HCT116 (cell line): ENCODE measurements at regions not wholly inside any gene's neighbourhood (a gene's known extent, or its start where the extent isn't known, plus 50 kb on each side); places are given as distances from the start of the nearest gene placed in this dataset.

Experiments used
- ATAC-seq: fragments of 200-7000 bp; cut with Tn5 transposase; 2 replicates; pipeline ENCODE4 v1.9.1; 2020; ENCODE audit warnings: mild to moderate bottlenecking, moderate library complexity
- BruUV-seq: library from RNA; stranded (reverse); fragments of 400-500 nt; replicated peaks from 2 replicates; lab custom pipeline; 2021; lab: Mats Ljungman, UMichigan
- CTCF ChIA-PET: fragments of 300-600 bp; sonication (Branson Sonifier 250); formaldehyde crosslinking; loops from one replicate; lab custom pipeline; 2021; ENCODE audit warnings: antibody characterized with exemption; lab: Charles Lee
- POLR2A ChIA-PET: fragments of 300-600, 350-600 bp; sonication (Branson Sonifier 250); formaldehyde crosslinking; loops from one replicate; lab custom pipeline; 2021; ENCODE audit warnings: antibody characterized with exemption; lab: Charles Lee
- RAD21 ChIA-PET, 2 experiments: fragments of 300-600 bp; sonication (Branson Sonifier 250); formaldehyde crosslinking; loops; one replicate each; lab custom pipeline; 2023; ENCODE audit warnings: low total read pairs in 2 of 2; ENCODE audit not compliant: uncharacterized antibody in 2 of 2, unreplicated experiment in 2 of 2, low non-redundant PET in 1 of 2; lab: Charles Lee
- DNase-seq: peaks from one replicate; pipeline ENCODE4 v3.0.0-alpha.2; 2010; ENCODE audit warnings: low read depth, low spot score
- H2AFZ ChIP-seq: fragments of 200-600 bp; shearing (Covaris generic), sonication (generic); 2 replicates; pipeline ENCODE4 v1.6.1; 2017; ENCODE audit warnings: low read depth, mixed run types, mixed read lengths, antibody characterized with exemption, low read length; ENCODE audit not compliant: poor library complexity, severe bottlenecking
- H3K27ac ChIP-seq: 2 replicates; pipeline ENCODE4 v1.5.1; 2012; ENCODE audit warnings: low read depth, low read length
- H3K27me3 ChIP-seq: fragments of 200-600 bp; sonication (generic); 2 replicates; pipeline ENCODE4 v1.6.1; 2016; ENCODE audit warnings: mixed run types, low read length, mixed read lengths; ENCODE audit not compliant: insufficient read depth
- H3K36me3 ChIP-seq, 2 experiments: fragments of 200-500 bp in 1 of 2; fragments of 200-600 bp in 1 of 2; sonication (Bioruptor generic) in 1 of 2; sonication (generic) in 1 of 2; 2 replicates each; pipeline versions ENCODE4 v1.5.1 to v1.6.1; 2014 to 2016; ENCODE audit warnings: low read length in 2 of 2, inconsistent platforms in 1 of 2, mixed read lengths in 1 of 2, mixed run types in 1 of 2; ENCODE audit not compliant: insufficient read depth in 2 of 2, control insufficient read depth in 1 of 2
- H3K4me1 ChIP-seq, 2 experiments: fragments of 200-600 bp in 1 of 2; sonication (generic) in 1 of 2; 2 replicates each; pipeline versions ENCODE4 v1.5.1 to v1.6.1; 2012 to 2017; ENCODE audit warnings: low read length in 2 of 2, inconsistent platforms in 1 of 2, mild to moderate bottlenecking in 1 of 2, mixed read lengths in 1 of 2, mixed run types in 1 of 2, moderate library complexity in 1 of 2; ENCODE audit not compliant: insufficient read depth in 2 of 2, control insufficient read depth in 1 of 2
- H3K4me2 ChIP-seq: fragments of 200-600 bp; sonication (generic); 2 replicates; pipeline ENCODE4 v1.6.1; 2017; ENCODE audit warnings: mixed run types, low read length, mixed read lengths
- H3K4me3 ChIP-seq, 2 experiments: fragments of 200-600 bp in 1 of 2; sonication (generic) in 1 of 2; replicated peaks in 1 of 2; 2 replicates each; pipeline ENCODE4 v1.5.1; 2011 to 2016; ENCODE audit warnings: low read length in 2 of 2, control low read depth in 1 of 2, low read depth in 1 of 2, mild to moderate bottlenecking in 1 of 2, mixed read lengths in 1 of 2, mixed run types in 1 of 2
- H3K79me2 ChIP-seq: fragments of 200-600 bp; sonication (generic); 2 replicates; pipeline ENCODE4 v1.6.1; 2017; ENCODE audit warnings: mild to moderate bottlenecking, mixed run types, low read length, moderate library complexity, mixed read lengths; ENCODE audit not compliant: insufficient read depth
- H3K9ac ChIP-seq: fragments of 200-600 bp; sonication (generic); 2 replicates; pipeline ENCODE4 v1.6.1; 2016; ENCODE audit warnings: low read length, mixed read lengths
- H3K9me2 ChIP-seq: fragments of 200-600 bp; sonication (generic), shearing (Covaris generic); 2 replicates; pipeline ENCODE4 v1.6.1; 2017; ENCODE audit warnings: mixed run types, mild to moderate bottlenecking, moderate library complexity; ENCODE audit not compliant: insufficient read depth
- H3K9me3 ChIP-seq, 2 experiments: fragments of 200-500 bp in 1 of 2; fragments of 200-600 bp in 1 of 2; sonication (Bioruptor generic) in 1 of 2; sonication (generic) in 1 of 2; 2 replicates each; pipeline ENCODE4 v1.6.1; 2014 to 2017; ENCODE audit warnings: low read length in 2 of 2, mixed read lengths in 2 of 2, inconsistent platforms in 1 of 2, low read depth in 1 of 2, mild to moderate bottlenecking in 1 of 2, mixed run types in 1 of 2, moderate library complexity in 1 of 2; ENCODE audit not compliant: control insufficient read depth in 1 of 2, insufficient read depth in 1 of 2
- H4K20me1 ChIP-seq: fragments of 200-600 bp; sonication (generic), shearing (Covaris generic); 2 replicates; pipeline ENCODE4 v1.6.1; 2017; ENCODE audit warnings: mixed run types, mild to moderate bottlenecking, moderate library complexity; ENCODE audit not compliant: insufficient read depth
- CBX3 ChIP-seq: IDR thresholded peaks from 2 replicates; pipeline ENCODE4 v1.6.1; 2012; ENCODE audit warnings: low read depth
- CEBPB ChIP-seq: IDR thresholded peaks from 2 replicates; pipeline ENCODE4 v1.6.1; 2012; ENCODE audit warnings: low read depth
- ELF1 ChIP-seq: IDR thresholded peaks from 2 replicates; pipeline ENCODE4 v1.6.1; 2012; ENCODE audit warnings: low read depth, borderline replicate concordance
- EZH2 ChIP-seq: fragments of 200-600 bp; sonication (generic); IDR thresholded peaks from 2 replicates; pipeline ENCODE4 v1.6.1; 2017; ENCODE audit warnings: antibody characterized with exemption, mixed run types
- EZH2phosphoT487 ChIP-seq: fragments of 200-600 bp; IDR thresholded peaks from 2 replicates; pipeline ENCODE4 v1.6.1; 2018; ENCODE audit warnings: antibody characterized with exemption, borderline replicate concordance
- FOSL1 ChIP-seq: IDR thresholded peaks from 2 replicates; pipeline ENCODE4 v1.6.1; 2012; ENCODE audit warnings: low read depth
- RAD21 ChIP-seq: IDR thresholded peaks from 2 replicates; pipeline ENCODE4 v1.6.1; 2012; ENCODE audit warnings: low read depth, mild to moderate bottlenecking
- SIN3A ChIP-seq: IDR thresholded peaks from 2 replicates; pipeline ENCODE4 v1.6.1; 2012; ENCODE audit warnings: low read depth
- SRF ChIP-seq: IDR thresholded peaks from 2 replicates; pipeline ENCODE4 v1.6.1; 2012; ENCODE audit warnings: low read depth
- YY1 ChIP-seq: IDR thresholded peaks from 2 replicates; pipeline ENCODE4 v1.6.1; 2011; ENCODE audit warnings: low read length, low read depth, moderate library complexity, mild to moderate bottlenecking; ENCODE audit not compliant: insufficient replicate concordance; ENCODE audit errors: extremely low read depth
- ZNF274 ChIP-seq: fragments of 200-500 bp; sonication (Bioruptor generic); IDR thresholded peaks from 2 replicates; pipeline ENCODE4 v1.6.1; 2014; ENCODE audit warnings: mild to moderate bottlenecking, low read depth, low read length, inconsistent platforms
- intact Hi-C: fragments of 100-400 bp; cut with micrococcal nuclease; formaldehyde crosslinking; loops from 2 replicates; pipeline ENCODE4 v1.10.0; 2022
- TF ChIP-seq, protein P1 (sequence below), 3 experiments: fragments of 200-600 bp in 1 of 3; sonication (generic) in 1 of 3; IDR thresholded peaks in 2 of 3; conservative IDR thresholded peaks in 1 of 3; 2 replicates each; pipeline ENCODE4 v1.5.1; 2012 to 2017; ENCODE audit warnings: low read depth in 2 of 3, low read length in 2 of 3, antibody characterized with exemption in 1 of 3, borderline replicate concordance in 1 of 3, control low read depth in 1 of 3, mild to moderate bottlenecking in 1 of 3, mixed read lengths in 1 of 3, mixed run types in 1 of 3, moderate library complexity in 1 of 3; ENCODE audit not compliant: insufficient read depth in 1 of 3
- TF ChIP-seq, protein P2 (sequence below): IDR thresholded peaks from 2 replicates; pipeline ENCODE4 v1.6.1; 2012; ENCODE audit warnings: low read depth
- TF ChIP-seq, protein P3 (sequence below): IDR thresholded peaks from 2 replicates; pipeline ENCODE4 v1.6.1; 2011; ENCODE audit warnings: mild to moderate bottlenecking, low read length, moderate library complexity; ENCODE audit not compliant: insufficient replicate concordance; ENCODE audit errors: extremely low read depth

DNA sequence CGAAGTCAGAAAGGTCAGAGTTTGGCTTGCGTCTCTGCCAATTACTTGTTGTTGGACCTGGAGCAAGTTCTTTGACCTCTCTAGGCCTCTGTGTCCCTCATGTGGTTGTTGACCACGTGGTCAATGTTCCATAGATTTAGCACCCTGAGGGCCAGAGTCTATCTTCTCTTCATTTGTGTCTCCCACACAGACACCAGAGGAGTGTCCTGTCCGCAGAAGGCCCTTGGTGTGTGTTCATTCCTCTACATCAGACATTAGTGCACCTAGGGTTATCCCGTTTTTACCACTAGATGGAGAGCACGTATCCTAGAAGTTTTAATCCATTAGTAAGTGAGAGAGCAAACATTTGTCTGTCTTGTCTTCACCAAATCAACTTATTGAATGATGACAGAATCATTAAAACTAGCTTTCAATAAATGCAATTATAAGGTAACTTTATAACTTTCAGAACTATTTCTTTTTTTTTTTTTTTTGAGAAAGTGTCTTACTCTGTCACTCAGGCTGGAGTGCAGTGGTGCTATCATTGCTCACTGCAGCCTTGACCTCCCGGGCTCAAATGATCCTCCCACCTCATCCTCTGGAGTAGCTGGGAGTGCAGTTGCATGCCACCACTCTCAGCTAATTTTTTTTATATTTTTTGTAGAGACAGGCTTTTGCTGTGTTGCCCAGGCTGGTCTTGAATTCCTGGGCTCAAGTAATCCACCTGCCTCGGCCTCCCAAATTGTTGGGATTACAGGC is 122.5 kb upstream of the ANKRD1 start:
- ATAC-seq, result peak; percentile 90
- Histone ChIP-seq H3K4me3 (no peak overlapping the region), H2AFZ (no peak overlapping the region), H3K4me2 (no peak overlapping the region), H3K27ac (no peak overlapping the region), H3K9ac (no peak overlapping the region), H3K79me2 (no peaks in the 10 kb centered on the region), H4K20me1 (no peaks in the 10 kb centered on the region), H3K27me3 (no peaks in the 10 kb centered on the region), H3K36me3 (no peaks in the 10 kb centered on the region), H3K9me3 (no peaks in the 10 kb centered on the region), H3K4me1 (no peaks in the 10 kb centered on the region), H3K9me2 (no peaks in the 10 kb centered on the region)
- ChIA-PET RAD21 (interaction anchor here in 1 of 2 experiments (0.8 kb wide), 1 partner anchor 208 kb away, joined by 4 read pairs; no protein-coding TSS in a partner anchor), POLR2A (no interaction called here), CTCF (interaction anchor here (1.0 to 1.8 kb wide), 3 partner anchors 205 to 209 kb away, joined by 3 to 13 read pairs (median 3); no protein-coding TSS in a partner anchor)
- peak; percentile 21 for DNase-seq
- intact Hi-C loops, result loop anchor here (1.0 to 10.0 kb wide), 2 partner anchors 208 to 871 kb away; no protein-coding TSS in a partner anchor
- BruUV-seq, result no TSS peak
- TF ChIP-seq, protein P1, sequence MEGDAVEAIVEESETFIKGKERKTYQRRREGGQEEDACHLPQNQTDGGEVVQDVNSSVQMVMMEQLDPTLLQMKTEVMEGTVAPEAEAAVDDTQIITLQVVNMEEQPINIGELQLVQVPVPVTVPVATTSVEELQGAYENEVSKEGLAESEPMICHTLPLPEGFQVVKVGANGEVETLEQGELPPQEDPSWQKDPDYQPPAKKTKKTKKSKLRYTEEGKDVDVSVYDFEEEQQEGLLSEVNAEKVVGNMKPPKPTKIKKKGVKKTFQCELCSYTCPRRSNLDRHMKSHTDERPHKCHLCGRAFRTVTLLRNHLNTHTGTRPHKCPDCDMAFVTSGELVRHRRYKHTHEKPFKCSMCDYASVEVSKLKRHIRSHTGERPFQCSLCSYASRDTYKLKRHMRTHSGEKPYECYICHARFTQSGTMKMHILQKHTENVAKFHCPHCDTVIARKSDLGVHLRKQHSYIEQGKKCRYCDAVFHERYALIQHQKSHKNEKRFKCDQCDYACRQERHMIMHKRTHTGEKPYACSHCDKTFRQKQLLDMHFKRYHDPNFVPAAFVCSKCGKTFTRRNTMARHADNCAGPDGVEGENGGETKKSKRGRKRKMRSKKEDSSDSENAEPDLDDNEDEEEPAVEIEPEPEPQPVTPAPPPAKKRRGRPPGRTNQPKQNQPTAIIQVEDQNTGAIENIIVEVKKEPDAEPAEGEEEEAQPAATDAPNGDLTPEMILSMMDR (IDR thresholded peaks at IDR 0.05 in 2 of 3, conservative IDR thresholded peaks at IDR 0.05 in 1 of 3; ENCODE audit: borderline replicate concordance in 1 of 3, insufficient read depth in 1 of 3, low read depth in 2 of 3, low read length in 2 of 3), result peak; percentile 49 to 60 (median 59); a peak in 5 of 6 replicates
- TF ChIP-seq, protein P2, sequence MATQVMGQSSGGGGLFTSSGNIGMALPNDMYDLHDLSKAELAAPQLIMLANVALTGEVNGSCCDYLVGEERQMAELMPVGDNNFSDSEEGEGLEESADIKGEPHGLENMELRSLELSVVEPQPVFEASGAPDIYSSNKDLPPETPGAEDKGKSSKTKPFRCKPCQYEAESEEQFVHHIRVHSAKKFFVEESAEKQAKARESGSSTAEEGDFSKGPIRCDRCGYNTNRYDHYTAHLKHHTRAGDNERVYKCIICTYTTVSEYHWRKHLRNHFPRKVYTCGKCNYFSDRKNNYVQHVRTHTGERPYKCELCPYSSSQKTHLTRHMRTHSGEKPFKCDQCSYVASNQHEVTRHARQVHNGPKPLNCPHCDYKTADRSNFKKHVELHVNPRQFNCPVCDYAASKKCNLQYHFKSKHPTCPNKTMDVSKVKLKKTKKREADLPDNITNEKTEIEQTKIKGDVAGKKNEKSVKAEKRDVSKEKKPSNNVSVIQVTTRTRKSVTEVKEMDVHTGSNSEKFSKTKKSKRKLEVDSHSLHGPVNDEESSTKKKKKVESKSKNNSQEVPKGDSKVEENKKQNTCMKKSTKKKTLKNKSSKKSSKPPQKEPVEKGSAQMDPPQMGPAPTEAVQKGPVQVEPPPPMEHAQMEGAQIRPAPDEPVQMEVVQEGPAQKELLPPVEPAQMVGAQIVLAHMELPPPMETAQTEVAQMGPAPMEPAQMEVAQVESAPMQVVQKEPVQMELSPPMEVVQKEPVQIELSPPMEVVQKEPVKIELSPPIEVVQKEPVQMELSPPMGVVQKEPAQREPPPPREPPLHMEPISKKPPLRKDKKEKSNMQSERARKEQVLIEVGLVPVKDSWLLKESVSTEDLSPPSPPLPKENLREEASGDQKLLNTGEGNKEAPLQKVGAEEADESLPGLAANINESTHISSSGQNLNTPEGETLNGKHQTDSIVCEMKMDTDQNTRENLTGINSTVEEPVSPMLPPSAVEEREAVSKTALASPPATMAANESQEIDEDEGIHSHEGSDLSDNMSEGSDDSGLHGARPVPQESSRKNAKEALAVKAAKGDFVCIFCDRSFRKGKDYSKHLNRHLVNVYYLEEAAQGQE, result no peak
- TF ChIP-seq EZH2phosphoT487, result no peak
- TF ChIP-seq RAD21, result peak; percentile 76
- no peak for TF ChIP-seq CEBPB
- TF ChIP-seq SIN3A, result no peak
- no peak for TF ChIP-seq YY1
- TF ChIP-seq FOSL1, result no peak
- no peak for TF ChIP-seq EZH2
- no peak for TF ChIP-seq CBX3
- TF ChIP-seq, protein P3, sequence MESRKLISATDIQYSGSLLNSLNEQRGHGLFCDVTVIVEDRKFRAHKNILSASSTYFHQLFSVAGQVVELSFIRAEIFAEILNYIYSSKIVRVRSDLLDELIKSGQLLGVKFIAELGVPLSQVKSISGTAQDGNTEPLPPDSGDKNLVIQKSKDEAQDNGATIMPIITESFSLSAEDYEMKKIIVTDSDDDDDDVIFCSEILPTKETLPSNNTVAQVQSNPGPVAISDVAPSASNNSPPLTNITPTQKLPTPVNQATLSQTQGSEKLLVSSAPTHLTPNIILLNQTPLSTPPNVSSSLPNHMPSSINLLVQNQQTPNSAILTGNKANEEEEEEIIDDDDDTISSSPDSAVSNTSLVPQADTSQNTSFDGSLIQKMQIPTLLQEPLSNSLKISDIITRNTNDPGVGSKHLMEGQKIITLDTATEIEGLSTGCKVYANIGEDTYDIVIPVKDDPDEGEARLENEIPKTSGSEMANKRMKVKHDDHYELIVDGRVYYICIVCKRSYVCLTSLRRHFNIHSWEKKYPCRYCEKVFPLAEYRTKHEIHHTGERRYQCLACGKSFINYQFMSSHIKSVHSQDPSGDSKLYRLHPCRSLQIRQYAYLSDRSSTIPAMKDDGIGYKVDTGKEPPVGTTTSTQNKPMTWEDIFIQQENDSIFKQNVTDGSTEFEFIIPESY, result no peak
- no peak for TF ChIP-seq ELF1
- no peak for TF ChIP-seq SRF
- no peak for TF ChIP-seq ZNF274
